HG02943 (cell line): ENCODE measurements at regions not wholly inside any gene's neighbourhood (a gene's known extent, or its start where the extent isn't known, plus 50 kb on each side); places are given as distances from the start of the nearest gene placed in this dataset.

ENCODE experiments used
- ATAC-seq: cut with Tn5 transposase; IDR thresholded peaks from one replicate; pipeline ENCODE4 v1.9.1; 2021; ENCODE audit warnings: mild to moderate bottlenecking, low read depth, moderate library complexity; ENCODE audit not compliant: unreplicated experiment

DNA sequence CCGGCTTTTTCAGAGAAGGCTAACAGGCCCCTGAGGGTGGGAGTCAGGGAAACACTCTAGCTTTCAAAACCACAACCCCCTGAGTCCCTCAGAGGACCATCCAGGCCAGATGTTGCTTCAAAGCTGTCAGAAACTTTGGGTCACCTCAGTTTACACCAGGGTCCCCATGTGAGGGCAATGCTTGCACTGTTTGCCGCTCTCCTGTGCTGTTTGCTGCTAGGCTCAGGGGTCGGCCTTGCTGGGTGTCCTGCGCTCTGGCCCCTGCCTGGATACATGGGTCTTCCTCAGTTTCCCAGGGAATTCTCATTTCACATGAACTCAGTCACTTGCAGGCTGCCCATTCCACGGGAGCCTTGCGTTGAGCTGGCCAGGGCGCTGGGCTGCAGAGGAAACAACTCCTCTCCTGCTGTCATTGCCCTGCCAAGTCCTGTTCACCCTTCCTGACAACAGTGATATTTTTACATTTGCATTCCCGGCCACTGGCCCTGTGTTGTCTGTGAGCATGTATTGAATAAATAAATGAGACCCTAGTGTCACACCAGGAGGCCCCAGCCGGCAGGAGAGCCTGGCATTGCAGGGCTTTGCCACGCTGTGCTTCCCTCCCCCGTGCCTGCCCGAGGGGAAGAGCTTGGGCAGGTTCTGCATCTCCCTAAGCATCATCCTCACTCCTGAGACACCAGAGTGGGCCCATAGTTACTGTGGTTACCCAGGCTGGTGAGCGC is 73.2 kb upstream of the RAB6C start:
- ATAC-seq, result no peak

DNA sequence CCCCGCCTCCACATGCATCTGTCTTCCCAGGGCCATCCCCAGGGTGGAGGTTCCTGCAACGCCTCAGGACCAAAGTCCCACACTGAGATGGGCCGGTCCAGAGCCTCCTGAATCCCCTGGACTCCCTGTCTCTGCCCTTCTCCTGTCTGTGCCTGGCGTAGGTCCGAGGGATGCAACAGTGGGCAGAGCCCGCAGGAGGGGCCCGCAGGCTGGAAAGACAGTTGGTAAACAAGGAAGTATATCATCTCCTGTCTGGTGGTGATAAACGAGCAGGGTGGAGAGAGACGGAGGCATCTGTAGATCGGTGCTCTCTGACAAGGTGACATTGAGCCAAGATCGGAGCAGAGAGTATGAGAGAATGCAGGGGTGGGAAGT is 72.6 kb upstream of the RAB6C start:
- ATAC-seq, result no peak

DNA sequence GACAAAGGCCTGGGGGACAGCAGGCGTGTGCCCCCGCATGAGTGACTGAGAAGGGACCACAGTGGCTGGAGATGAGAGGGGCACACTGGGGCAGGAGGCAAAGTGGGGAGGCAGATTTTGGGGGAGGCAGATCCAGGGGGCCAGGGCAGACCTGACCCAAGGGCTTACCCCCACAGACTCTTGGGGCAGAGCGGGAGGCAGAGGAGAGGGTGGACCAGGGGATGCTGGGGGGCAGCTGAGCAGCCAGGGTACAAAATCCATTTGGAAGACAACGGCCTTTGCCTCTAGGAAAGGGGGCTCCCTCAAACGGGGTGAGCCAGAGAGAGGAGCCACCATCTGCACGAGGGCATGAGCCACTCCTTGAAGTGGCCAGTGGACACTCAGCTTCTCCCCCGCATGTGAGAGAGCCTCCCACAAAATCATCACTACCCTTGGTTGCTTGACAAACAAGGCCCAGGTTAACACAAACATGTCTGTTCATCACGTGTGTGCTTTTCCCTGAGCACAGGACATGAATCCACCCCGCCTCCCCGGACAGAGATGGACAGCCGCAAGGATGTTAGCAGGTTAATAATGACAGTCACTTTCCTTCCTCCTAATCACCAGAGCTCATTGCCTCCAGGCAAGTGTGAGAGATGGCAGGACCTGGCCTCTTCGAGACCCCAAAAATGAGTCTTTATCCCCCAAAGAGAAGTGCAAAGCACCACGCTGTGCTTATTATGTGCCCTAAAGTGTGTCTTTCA is 72.0 kb upstream of the RAB6C start:
- no peak for ATAC-seq

DNA sequence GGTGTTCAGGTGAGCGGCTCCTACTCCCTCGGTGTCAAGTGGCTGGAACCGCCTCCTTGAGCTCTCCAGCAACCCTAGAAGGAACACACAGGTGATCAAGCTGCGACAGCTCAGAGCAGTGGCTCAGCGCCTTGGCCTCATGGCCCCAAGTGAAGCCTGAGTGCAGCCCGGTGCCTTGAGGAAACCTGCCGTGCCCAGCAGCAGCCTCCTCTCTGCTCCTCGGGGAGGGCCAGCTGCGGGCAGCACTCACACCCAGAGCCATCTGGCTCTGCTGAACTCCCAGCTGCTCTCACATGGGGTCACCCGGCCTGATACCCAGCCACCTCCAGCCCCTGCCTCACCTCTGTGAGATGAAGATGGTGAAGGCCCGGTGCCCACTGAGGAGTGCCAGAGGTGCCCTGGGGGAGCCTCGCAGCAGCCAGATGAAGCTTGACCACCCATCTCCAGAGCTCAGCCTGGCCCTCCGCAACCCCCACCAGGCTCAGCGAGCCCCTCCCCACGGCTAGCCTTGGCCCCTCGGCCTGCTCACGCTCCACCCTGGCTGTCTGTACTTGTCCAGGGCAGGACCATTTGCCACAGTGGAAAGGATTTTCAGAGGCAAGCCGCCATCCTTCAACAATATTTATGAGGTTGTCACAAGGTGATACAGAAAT is 70.6 kb upstream of the RAB6C start:
- ATAC-seq, result no peak

DNA sequence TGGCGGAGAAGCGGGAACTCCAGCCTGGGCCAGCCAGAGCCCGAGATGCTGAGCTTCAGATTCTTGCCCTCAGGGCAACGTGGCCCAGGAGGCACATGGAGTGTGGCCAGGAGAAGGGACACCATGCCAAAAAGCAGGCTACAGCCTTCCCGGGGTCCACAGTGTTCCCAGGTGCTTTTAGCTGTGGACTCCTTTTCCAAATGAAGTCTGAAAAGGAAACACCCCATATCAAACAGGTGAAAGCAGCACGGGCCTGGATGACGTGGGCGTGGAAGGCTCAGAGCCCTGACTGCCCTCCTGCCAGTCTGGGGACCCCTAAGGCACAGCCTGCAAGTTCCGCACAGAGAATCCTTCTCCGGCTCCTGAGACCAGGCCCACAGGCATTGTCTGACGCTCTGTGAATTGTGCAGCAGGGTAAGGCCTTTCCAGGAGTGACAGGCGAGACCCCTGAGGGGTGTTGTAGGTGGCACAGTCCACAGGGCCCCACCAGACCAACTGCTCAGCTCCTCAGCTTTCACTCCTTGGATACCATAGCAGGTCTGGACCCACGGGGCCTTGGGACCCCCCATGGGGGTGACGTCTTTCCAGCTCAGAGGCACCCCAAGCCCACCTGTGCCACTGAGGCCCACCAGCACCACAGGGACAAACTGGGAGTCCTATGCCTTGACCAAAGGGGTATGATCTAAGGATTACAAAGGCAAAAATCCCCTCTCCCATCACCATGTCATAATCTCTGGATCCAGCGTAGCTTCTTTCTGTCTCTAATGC is 69.6 kb upstream of the RAB6C start:
- no peak for ATAC-seq

DNA sequence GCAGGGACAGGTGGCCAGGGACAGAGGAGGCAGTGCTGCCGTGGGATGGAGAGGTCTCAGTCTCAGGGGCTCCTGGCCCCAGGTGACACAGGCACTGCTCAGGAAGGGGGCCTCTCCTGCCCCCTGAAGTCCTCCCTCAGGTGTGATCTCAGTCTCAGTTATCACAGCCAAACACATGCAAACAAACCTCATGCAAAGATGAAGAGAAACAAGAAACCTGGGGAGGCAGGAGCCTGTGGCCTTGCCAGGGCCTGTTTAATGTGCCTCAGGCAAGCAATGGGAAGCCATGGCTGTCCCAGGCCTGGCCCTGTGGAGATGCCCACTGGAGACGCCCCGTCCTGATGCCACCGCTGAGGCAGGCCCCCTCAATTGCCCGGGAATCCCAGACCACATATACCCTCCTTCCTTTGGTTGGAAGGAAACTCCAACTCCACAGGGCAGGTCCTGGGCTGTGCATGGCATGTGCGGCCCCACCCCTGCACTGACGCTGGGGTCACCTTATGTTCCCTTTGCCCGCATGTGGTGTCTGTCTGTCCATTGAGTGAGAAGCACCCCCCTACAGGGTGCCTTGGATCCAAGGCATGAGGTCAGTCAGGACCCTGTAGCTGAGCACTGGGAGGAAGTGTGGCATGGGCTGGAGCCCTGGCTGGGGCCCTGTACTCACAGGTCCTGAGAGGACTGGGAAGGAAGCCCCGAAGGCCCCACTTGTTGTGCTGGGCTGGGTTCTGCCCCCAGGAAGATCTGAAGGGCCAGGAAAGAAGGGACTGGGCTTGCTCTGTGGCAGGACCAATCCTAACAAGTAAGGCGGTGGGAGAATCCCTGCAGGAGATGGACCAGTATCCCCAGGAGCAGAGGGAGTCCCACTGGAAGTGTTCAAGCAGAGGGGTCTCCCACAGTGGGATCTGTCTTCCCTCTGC is 68.8 kb upstream of the RAB6C start:
- ATAC-seq, result no peak

DNA sequence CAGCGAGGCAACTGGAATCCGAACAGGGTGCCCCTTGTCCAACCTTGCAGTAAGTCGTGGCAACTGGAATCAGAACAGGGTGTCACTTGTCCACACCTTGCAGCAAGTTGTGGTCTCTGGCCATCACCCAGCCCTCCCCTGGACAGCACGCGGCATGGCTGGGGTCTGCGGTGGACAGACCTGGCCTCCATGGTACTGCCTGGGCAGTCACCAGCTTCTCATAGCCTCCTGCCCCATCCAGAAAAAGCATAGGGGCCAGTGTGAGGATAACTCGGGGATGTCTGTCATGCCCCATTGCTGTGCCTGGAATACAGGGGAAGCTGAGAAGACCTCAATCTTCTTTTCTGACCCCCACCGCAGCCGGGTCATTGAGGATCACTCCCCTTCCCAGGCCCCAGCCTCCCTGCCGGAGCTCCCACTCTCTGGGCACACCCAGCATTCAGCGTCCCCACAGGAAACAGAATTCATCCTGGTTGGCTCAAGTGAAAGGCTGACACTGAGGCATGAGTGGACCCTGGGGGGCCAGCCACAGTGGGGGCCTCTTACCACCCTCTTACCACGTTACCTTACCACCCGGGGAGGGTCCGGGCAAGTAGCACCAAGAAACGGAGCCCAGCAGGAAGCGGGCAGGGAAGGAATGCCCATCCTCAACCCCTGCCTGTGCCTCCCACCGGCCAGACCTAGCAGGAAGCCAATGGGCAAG is 68.0 kb upstream of the RAB6C start:
- ATAC-seq, result no peak

DNA sequence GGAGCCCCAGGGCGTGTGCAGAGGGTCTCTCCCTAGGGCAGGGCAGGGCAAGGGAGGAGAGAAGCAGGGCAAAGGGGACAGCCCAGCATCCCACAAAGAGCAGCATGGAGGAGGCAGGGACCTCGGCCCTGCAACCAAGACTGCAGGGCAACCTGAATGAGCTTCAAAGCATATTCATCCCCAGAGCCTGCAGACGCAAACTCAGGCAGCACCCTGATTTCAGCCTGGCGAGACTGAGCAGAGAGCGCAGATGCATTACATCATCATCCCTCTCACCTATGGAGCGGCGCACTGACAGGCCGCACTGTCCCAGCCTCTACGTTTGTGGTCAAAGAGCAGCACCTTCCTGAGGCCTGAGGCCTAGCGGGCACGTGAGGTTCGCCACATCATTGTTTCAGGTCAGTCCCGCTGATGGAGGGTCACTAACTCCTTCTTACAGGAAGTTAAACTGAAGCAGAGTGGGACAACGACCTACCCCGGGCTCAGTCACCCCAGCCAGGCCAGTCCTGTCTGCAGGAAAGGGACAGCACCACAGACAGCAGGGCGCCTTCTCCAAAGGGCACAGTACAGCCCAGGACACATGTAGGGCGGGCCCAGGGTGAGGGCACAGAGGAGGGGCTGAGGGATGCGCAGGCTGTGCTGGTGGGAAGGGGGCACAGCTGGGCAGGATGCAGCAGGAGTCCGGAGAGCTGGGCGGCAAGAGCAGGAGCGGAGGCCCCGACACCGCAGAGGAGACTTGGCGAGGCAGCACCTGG is 67.2 kb upstream of the RAB6C start:
- ATAC-seq, result no peak

DNA sequence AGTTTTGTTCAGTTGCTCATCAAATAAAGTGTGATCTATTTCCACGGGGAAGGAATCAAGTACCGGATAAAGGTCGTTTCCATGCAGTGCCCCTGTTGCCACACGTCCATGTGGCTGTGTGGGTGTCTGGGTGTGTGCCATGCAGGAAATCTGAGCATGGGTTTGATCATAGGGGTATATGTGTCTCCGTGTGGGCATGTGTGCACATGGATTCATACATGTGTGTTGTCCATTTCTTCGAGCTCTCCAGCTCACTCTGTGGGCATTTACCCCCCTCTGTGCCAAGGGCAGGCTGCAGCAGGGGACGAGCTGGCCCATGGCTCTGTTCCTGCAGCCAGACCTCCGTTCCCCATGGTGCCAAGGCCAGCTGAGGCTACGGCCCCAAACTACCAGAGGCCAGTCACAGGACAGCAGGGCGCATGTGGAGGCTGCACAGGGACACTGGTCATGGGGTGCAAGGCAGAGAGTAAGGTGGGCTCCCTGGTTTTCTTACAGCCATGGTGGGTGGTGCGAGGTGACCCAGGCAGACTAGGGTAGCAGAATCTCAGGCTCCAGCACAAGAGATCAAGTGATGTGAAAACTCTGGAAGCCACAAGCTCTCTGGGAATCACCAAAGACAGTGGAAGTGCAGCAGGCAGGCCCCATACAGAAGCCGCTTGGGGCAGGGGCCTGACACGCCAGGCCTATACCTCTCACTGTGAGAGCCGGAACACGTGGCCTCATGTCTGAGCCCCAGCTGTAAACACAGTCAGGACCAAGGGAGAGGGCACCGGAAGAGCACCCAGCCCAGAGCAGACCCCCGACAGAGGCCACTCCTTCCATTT is 66.4 kb upstream of the RAB6C start:
- no peak for ATAC-seq

DNA sequence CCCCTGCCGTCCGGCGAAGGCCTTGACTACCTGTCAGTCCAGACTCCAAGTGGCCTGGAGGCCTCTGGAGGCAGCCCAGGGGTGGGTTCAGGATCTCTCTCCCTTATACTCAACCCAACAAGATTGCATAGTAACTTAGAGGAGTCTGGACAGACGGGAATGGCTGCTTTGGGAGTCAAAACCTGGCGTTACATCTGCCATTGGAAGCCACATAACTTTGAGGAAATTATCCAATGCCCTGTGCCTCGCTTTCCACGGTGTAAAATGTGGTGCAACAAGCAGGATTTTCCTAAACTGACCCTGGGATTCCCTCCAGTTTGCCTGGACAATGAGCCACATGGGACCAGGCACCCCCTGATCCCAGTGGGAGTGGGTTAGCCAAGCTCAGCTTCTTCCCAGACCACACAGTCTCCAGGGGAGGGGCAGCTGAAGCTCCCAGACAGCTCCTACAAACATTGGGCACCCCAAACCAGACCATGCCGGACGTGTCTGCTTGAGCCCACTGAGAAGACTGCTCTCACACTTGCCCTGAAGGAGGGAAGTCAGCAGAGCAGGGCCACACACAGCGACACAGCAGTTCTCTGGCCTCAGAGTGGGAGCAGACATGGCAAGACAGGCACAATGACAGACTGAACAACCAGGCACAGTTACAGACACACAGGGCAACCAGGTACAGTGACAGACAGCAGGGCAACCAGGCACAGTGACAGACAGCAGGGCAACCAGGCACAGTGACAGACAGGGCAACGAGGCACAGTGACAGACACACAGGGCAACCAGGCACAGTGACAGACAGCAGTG is 65.6 kb upstream of the RAB6C start:
- ATAC-seq, result no peak

DNA sequence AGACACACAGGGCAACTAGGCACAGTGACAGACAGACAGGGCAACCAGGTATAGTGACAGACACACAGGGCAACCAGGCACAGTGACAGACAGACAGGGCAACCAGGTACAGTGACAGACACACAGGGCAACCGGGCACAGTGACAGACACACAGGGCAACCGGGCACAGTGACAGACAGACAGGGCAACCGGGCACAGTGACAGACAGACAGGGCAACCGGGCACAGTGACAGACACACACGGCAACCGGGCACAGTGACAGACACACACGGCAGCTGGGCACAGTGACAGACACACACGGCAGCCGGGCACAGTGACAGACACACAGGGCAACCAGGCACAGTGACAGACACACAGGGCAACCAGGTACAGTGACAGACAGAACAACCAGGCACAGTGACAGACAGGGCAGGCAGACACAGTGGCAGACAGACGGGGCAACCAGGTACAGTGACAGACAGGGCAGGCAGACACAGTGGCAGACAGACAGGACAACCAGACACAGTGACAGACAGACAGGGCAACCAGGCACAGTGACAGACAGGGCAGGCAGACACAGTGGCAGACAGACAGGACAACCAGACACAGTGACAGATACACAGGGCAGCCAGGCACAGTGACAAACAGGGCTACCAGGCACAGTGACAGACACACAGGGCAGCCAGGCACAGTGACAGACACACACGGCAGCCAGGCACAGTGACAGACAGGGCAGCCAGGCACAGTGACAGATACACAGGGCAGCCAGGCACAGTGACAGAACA is 64.7 kb upstream of the RAB6C start:
- ATAC-seq, result no peak

DNA sequence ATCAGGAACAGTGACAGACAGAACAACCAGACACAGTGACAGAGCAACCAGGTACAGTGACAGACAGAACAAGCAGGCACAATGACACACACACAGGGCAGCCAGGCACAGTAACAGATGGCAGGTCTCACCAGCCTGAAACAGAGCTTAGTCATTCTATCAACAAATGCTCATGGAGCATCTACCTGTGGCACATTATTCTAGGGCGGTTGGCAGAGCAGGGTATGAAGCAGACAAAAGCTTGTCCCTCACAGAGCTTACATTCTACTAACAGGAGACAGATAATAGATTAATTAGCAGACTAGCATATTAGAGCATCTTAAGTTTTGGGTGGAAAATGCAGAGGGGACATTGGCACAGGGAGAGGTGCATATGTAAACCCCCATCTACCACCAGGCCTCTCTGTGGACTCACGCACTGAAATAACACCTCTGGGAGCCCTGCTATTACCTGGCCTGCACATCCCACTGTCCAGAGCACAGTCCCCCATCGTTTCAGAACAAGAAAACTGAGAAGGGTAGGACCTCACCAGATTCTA is 64.1 kb upstream of the RAB6C start:
- ATAC-seq, result no peak

DNA sequence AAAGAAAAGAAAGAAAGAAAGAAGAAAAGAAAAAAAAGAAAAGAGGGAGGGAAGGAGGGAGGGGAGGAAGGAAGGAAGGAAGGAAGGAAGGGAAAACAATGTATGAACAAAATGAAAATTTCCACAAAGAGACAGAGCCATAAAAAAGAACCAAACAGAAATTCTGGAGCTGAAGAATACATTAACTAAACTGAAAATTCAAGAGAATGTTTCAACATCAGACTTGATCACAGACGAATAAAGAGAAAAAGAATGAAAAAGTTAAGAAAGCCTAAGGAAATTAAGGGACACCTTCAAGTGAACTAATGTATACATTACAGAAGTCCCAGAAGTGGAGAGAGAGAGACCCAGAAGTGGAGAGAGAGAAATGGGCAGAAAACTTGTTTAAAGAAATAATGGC is 60.9 kb upstream of the RAB6C start:
- no peak for ATAC-seq

DNA sequence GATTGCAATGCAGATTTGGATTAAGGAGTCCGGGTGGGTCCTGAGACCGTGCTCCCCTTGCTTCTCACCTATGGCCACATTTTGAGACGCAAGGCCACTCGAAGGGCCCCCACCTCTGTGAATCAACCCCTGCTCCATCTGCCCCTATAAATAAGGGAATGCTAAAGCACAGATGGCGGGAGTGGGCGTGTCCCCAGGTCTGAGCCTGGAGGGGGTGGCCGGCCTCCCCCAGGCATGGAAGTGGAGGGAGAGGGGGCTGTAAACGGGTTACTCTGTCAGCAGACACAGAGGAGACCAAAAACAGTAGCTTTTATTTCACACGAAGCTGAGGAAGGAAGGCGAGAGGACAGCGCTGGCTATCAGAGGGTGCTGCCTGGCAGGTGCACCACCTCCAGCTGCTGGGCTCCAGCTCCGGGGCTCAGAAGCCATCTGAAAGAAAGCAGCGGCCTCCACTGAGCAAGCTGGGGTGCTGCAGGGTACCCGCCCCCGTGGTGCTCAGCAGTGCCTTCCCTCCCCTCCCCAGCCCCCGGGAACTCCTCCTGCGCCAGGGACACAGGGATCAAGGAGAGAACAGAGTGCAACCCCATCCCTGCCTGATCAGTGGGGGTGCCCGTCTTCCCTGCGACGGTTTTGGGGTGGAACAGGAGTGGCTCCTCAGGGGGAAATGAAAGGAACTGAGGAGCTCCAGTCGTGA is 56.7 kb upstream of the RAB6C start:
- ATAC-seq, result no peak

DNA sequence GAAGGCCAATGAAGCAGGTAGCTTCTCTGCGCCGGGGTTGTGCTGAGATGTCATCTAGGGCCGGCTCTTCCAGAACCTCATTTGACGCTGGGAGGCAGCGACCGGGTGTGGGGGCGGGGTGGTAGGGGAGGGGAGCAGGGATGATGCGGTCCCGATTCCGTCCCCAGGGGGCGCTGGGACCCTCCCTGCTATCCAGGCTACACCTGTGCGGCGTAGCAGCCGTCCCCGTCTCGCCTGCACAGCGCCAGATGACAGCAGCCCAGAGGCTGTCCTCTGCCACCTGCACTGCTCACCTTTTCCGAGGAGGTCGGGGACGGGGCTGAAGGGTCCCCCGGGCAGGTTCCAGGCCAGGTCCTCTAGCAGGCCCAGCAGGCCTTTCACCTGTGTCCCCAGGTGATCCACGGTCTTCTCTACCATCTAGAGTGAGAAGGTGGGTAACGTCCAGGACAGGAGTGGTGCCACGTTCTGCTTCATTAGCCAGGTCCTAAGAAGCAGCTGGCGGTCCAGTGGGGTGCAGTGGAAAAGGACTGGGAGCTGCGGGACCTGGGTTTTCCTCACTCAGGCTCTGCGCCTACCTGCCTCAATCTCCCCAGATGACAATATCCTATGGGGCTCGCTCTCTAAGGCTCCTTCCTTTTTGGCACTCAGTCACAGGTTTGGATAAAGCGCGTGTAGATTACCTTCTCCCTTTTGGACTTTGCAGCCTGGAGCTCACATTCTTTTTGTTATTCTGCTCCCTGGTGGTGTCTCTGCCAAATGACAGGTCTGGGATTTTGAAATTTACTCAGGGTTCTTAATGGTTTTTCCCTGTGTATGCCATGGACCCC is 56.0 kb upstream of the RAB6C start:
- ATAC-seq, result no peak
